Breast epithelium (tissue), 4 donors: ENCODE measurements at regions not wholly inside any gene's neighbourhood (a gene's known extent, or its start where the extent isn't known, plus 50 kb on each side); places are given as distances from the start of the nearest gene placed in this dataset.

ENCODE experiments used
- DNase-seq, 2 donors: peaks; one replicate each; pipeline ENCODE4 v3.0.0-alpha.2; 2019; ENCODE audit warnings: low spot score in 2 of 2
- H3K27ac ChIP-seq, 2 donors: fragments of 200-600 bp; sonication (generic) in 1 of 2; one replicate each; pipeline ENCODE4 v1.5.1; 2016 to 2019; ENCODE audit warnings: mild to moderate bottlenecking in 1 of 2
- H3K27me3 ChIP-seq, 2 donors: fragments of 200-600 bp; sonication (generic) in 1 of 2; one replicate each; pipeline versions ENCODE4 v1.5.1 to v1.6.0; 2017 to 2019; ENCODE audit warnings: control low read depth in 1 of 2, mild to moderate bottlenecking in 1 of 2
- H3K36me3 ChIP-seq: fragments of 200-600 bp; one replicate; pipeline ENCODE4 v1.5.1; 2019
- H3K4me1 ChIP-seq, 2 donors: fragments of 200-600 bp; sonication (generic); one replicate each; pipeline ENCODE4 v1.5.1; 2016 to 2019; ENCODE audit warnings: control low read depth in 1 of 2
- H3K4me3 ChIP-seq, 3 donors: fragments of 200-600 bp; sonication (generic); 1 replicate in 2 of 3; 2 replicates in 1 of 3; pipeline ENCODE4 v1.5.1; 2016 to 2019; ENCODE audit warnings: mild to moderate bottlenecking in 3 of 3, moderate library complexity in 2 of 3
- H3K9me3 ChIP-seq, 2 donors: fragments of 200-600 bp; sonication (generic) in 1 of 2; one replicate each; pipeline ENCODE4 v1.5.1; 2016 to 2019; ENCODE audit warnings: control low read depth in 1 of 2
- CTCF ChIP-seq, 3 donors: fragments of 450-650 bp; IDR thresholded peaks; one replicate each; pipeline ENCODE4 v1.5.1; 2016 to 2017; ENCODE audit warnings: antibody characterized with exemption in 3 of 3, mild to moderate bottlenecking in 3 of 3, moderate library complexity in 3 of 3
- POLR2A ChIP-seq: fragments of 450-650 bp; IDR thresholded peaks from one replicate; pipeline ENCODE4 v1.6.1; 2016; ENCODE audit warnings: antibody characterized with exemption, mild to moderate bottlenecking, moderate library complexity
- POLR2AphosphoS5 ChIP-seq, 3 donors: sonication (generic); formaldehyde crosslinking; IDR thresholded peaks; one replicate each; pipeline ENCODE4 v1.6.1; 2017; ENCODE audit warnings: antibody characterized with exemption in 3 of 3
- intact Hi-C: fragments of 100-400 bp; cut with DNase I; formaldehyde crosslinking; loops from one replicate; pipeline ENCODE4 v1.15.1; 2023; ENCODE audit warnings: low total_unique reads

- no peak for TF ChIP-seq CTCF (IDR thresholded peaks at IDR 0.05)
- no peak for TF ChIP-seq POLR2A
- TF ChIP-seq POLR2AphosphoS5 (IDR thresholded peaks at IDR 0.05) = no peak
Observed at GRCh38 chr3:110593749-110594148, 477.9 kb upstream of the NECTIN3 start.

DNA sequence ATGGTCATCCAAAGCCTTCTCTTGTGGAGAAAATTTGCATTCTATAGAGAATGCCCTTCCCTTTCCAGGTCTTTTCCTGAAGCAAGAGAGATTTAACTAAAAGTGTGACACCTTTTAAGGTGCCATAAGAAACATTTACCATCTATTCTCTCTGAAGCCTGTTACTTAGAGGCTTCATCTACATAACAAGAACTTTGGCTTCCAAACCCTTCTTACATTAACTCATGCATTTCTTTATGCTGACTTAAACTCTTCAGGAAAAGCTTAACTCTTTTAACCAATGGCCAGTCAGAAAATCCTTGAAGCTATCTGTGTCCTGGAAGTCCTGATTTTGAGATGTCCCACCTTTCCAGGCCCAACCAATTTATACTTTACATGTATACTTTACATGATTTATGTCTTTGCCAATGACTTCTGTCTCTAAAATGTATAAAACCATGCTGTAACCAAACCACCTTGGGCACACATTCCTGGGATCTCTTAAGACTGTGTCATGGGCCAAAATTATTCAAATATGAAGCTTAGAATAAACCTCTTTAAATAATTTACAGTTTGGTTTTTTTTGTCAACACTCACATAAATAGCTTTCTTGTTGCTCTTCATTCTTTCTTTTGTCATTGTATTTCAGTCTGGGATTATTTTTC lies 472.6 kb upstream of the NECTIN3 start:
- Histone ChIP-seq H3K4me1 (no peaks in the 10 kb centered on the region), H3K9me3 (peaks cover 0 to 14% of the 10 kb centered on the region in 2 donors), H3K27ac (no peak overlapping the region), H3K27me3 (no peaks in the 10 kb centered on the region), H3K36me3 (no peaks in the 10 kb centered on the region), H3K4me3 (no peak overlapping the region)
- no peak for DNase-seq
- intact Hi-C loops = no loop called here
- TF ChIP-seq POLR2AphosphoS5 (IDR thresholded peaks at IDR 0.05) (no peak), CTCF (IDR thresholded peaks at IDR 0.05) (no peak), POLR2A (no peak)

More at GRCh38 chr3:110593749-110594148, 477.9 kb upstream of the NECTIN3 start:
- Histone ChIP-seq H3K36me3 (no peaks in the 10 kb centered on the region), H3K27ac (no peak overlapping the region), H3K4me1 (no peaks in the 10 kb centered on the region), H3K9me3 (peaks cover 0 to 14% of the 10 kb centered on the region in 2 donors), H3K27me3 (no peaks in the 10 kb centered on the region), H3K4me3 (no peak overlapping the region)
- intact Hi-C loops = no loop called here
- no peak for DNase-seq

DNA sequence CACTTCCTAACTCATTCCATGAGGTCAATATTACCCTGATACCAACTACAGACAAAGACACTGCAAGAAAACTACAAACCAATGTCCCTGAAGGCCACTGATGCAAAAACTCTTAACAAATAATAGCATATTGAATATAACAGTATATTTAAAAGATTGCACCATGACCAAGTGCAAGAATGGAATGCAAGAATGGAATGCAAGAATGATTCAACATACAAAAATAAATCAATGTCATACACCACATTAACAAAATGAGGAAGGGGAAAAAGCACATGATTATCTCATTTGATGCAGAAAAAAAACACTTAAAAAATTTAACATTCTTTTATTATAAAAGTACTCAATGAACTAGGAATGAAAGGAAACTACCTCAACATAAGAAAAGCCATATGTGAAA lies 463.1 kb upstream of the NECTIN3 start:
- H3K27me3 ChIP-seq = no peaks in the 10 kb centered on the region
- H3K4me3 ChIP-seq = no peak overlapping the region
- H3K4me1 ChIP-seq = no peaks in the 10 kb centered on the region
- H3K9me3 ChIP-seq = no peaks in the 10 kb centered on the region
- TF ChIP-seq CTCF (IDR thresholded peaks at IDR 0.05) (no peak), POLR2A (no peak), POLR2AphosphoS5 (IDR thresholded peaks at IDR 0.05) (no peak)
- intact Hi-C loops = no loop called here
- no peaks in the 10 kb centered on the region for H3K36me3 ChIP-seq
- DNase-seq = no peak
- no peak overlapping the region for H3K27ac ChIP-seq

DNA sequence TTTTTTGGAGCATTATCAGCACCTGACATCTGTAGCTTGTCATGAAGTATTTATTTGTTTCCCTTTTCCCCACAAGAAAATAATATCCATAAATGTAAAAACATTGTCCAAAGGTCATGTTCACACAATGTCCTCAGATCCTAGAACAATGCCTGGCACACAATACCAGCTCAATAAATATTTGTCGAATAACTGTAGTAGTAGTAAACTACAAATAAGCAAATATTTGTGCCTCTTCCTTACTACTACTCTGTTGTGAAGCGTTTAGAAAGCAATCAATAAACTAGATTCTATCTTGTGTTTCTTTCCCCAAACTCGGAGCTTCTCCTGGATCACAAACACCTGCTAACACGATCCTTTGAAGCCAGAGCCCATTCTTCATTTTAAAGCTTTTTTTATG lies 459.6 kb upstream of the NECTIN3 start:
- intact Hi-C loops = no loop called here
- Histone ChIP-seq H3K36me3 (no peaks in the 10 kb centered on the region), H3K27ac (no peak overlapping the region), H3K4me1 (no peaks in the 10 kb centered on the region), H3K9me3 (no peaks in the 10 kb centered on the region), H3K4me3 (no peak overlapping the region), H3K27me3 (no peaks in the 10 kb centered on the region)
- DNase-seq = no peak
- TF ChIP-seq POLR2A (no peak), POLR2AphosphoS5 (IDR thresholded peaks at IDR 0.05) (no peak)

- Histone ChIP-seq H3K4me3 (no peak overlapping the region), H3K36me3 (no peaks in the 10 kb centered on the region), H3K9me3 (no peaks in the 10 kb centered on the region), H3K4me1 (no peaks in the 10 kb centered on the region), H3K27ac (no peak overlapping the region), H3K27me3 (no peaks in the 10 kb centered on the region)
- intact Hi-C loops = no loop called here
- TF ChIP-seq POLR2AphosphoS5 (IDR thresholded peaks at IDR 0.05) (no peak), POLR2A (no peak), CTCF (IDR thresholded peaks at IDR 0.05) (no peak)
- no peak for DNase-seq
Observed at GRCh38 chr3:110614186-110614585, 457.4 kb upstream of the NECTIN3 start.

GRCh38 chr3:110615454-110615853 lies 456.2 kb upstream of the NECTIN3 start:
- DNase-seq = no peak
- Histone ChIP-seq H3K27ac (no peak overlapping the region), H3K4me3 (no peak overlapping the region), H3K9me3 (no peaks in the 10 kb centered on the region), H3K27me3 (no peaks in the 10 kb centered on the region), H3K4me1 (no peaks in the 10 kb centered on the region), H3K36me3 (no peaks in the 10 kb centered on the region)
- intact Hi-C loops = loop anchor here (5.0 kb wide), 1 partner anchor 557 kb away; no protein-coding TSS in a partner anchor
- TF ChIP-seq POLR2A (no peak), POLR2AphosphoS5 (IDR thresholded peaks at IDR 0.05) (no peak), CTCF (IDR thresholded peaks at IDR 0.05) (no peak)
